Esophagus squamous epithelium (tissue), 4 donors: ENCODE measurements at regions not wholly inside any gene's neighbourhood (a gene's known extent, or its start where the extent isn't known, plus 50 kb on each side); places are given as distances from the start of the nearest gene placed in this dataset.

Source experiments
- POLR2A ChIP-seq, 4 donors: fragments of 450-650 bp; IDR thresholded peaks; one replicate each; pipeline ENCODE4 v1.6.1; 2017; ENCODE audit warnings: antibody characterized with exemption in 4 of 4, mild to moderate bottlenecking in 4 of 4, moderate library complexity in 3 of 4
- TF ChIP-seq, protein P1 (sequence below), 6 experiments: fragments of 450-650 bp in 4 of 6; fragments of 200-600 bp in 2 of 6; sonication (generic) in 2 of 6; IDR thresholded peaks; one replicate each; pipeline ENCODE4 v1.5.1; 2016 to 2019; ENCODE audit warnings: antibody characterized with exemption in 6 of 6, mild to moderate bottlenecking in 4 of 6, moderate library complexity in 4 of 6

- TF ChIP-seq, protein P1, sequence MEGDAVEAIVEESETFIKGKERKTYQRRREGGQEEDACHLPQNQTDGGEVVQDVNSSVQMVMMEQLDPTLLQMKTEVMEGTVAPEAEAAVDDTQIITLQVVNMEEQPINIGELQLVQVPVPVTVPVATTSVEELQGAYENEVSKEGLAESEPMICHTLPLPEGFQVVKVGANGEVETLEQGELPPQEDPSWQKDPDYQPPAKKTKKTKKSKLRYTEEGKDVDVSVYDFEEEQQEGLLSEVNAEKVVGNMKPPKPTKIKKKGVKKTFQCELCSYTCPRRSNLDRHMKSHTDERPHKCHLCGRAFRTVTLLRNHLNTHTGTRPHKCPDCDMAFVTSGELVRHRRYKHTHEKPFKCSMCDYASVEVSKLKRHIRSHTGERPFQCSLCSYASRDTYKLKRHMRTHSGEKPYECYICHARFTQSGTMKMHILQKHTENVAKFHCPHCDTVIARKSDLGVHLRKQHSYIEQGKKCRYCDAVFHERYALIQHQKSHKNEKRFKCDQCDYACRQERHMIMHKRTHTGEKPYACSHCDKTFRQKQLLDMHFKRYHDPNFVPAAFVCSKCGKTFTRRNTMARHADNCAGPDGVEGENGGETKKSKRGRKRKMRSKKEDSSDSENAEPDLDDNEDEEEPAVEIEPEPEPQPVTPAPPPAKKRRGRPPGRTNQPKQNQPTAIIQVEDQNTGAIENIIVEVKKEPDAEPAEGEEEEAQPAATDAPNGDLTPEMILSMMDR (IDR thresholded peaks at IDR 0.05): no peak
- no peak for TF ChIP-seq POLR2A (IDR thresholded peaks at IDR 0.05)
Observed at GRCh38 chr12:115273456-115273855, 589.5 kb upstream of the TBX3 start.
